HG02678 (cell line): ENCODE measurements at regions not wholly inside any gene's neighbourhood (a gene's known extent, or its start where the extent isn't known, plus 50 kb on each side); places are given as distances from the start of the nearest gene placed in this dataset.
"Not testable (repeated sequence)": the region's sequence is repeated elsewhere in the genome, so short reads cannot be mapped to it uniquely, and the experiment has no call there.

ENCODE experiments used
- ATAC-seq: cut with Tn5 transposase; IDR thresholded peaks from one replicate; pipeline ENCODE4 v1.9.1; 2021; ENCODE audit warnings: mild to moderate bottlenecking, moderate library complexity; ENCODE audit not compliant: unreplicated experiment

GRCh38 chr16:33710696-33711087 lies 251.3 kb downstream of the TP53TG3F start:
- not testable (repeated sequence) for ATAC-seq

GRCh38 chr16:33711616-33712015 lies 252.2 kb downstream of the TP53TG3F start:
- not testable (repeated sequence) for ATAC-seq

GRCh38 chr16:33712308-33712707 lies 252.9 kb downstream of the TP53TG3F start:
- not testable (repeated sequence) for ATAC-seq

GRCh38 chr16:33712851-33713709 lies 253.7 kb downstream of the TP53TG3F start:
- ATAC-seq = not testable (repeated sequence)

- ATAC-seq = not testable (repeated sequence)
Measured at GRCh38 chr16:33713710-33714538, 254.5 kb downstream of the TP53TG3F start.

- ATAC-seq = not testable (repeated sequence)
Measured at GRCh38 chr16:33731167-33731566, 271.8 kb downstream of the TP53TG3F start.

GRCh38 chr16:33734650-33735049 lies 275.2 kb downstream of the TP53TG3F start:
- ATAC-seq = not testable (repeated sequence)

- ATAC-seq = not testable (repeated sequence)
Measured at GRCh38 chr16:33766869-33767765, 307.7 kb downstream of the TP53TG3F start.

- ATAC-seq = not testable (repeated sequence)
Measured at GRCh38 chr16:33768710-33769109, 309.3 kb downstream of the TP53TG3F start.

- ATAC-seq = not testable (repeated sequence)
Measured at GRCh38 chr16:33769180-33769846, 309.9 kb downstream of the TP53TG3F start.

GRCh38 chr16:33770478-33770877 lies 311.1 kb downstream of the TP53TG3F start:
- not testable (repeated sequence) for ATAC-seq

GRCh38 chr16:33771211-33771610 lies 311.8 kb downstream of the TP53TG3F start:
- ATAC-seq = not testable (repeated sequence)

- ATAC-seq = not testable (repeated sequence)
Measured at GRCh38 chr16:33773966-33774365, 314.6 kb downstream of the TP53TG3F start.

- ATAC-seq = not testable (repeated sequence)
Measured at GRCh38 chr16:33774724-33775123, 315.3 kb downstream of the TP53TG3F start.

- ATAC-seq = not testable (repeated sequence)
Measured at GRCh38 chr16:33816328-33816944, 357.0 kb downstream of the TP53TG3F start.

- ATAC-seq = not testable (repeated sequence)
Measured at GRCh38 chr16:33824736-33825135, 365.3 kb downstream of the TP53TG3F start.

GRCh38 chr16:33827522-33827921 lies 368.1 kb downstream of the TP53TG3F start:
- ATAC-seq = not testable (repeated sequence)

- not testable (repeated sequence) for ATAC-seq
Measured at GRCh38 chr16:33839157-33839556, 379.7 kb downstream of the TP53TG3F start.

GRCh38 chr16:33844533-33844932 lies 385.1 kb downstream of the TP53TG3F start:
- not testable (repeated sequence) for ATAC-seq
